Endothelial cell (in vitro differentiated cells): ENCODE measurements at regions not wholly inside any gene's neighbourhood (a gene's known extent, or its start where the extent isn't known, plus 50 kb on each side); places are given as distances from the start of the nearest gene placed in this dataset.

Experiments used
- DNase-seq: peaks from one replicate; pipeline ENCODE4 v3.0.0; 2021; ENCODE audit warnings: low spot score
- H3K27ac Mint-ChIP-seq: one replicate; pipeline ENCODE4 v1.8.0; 2021; ENCODE audit warnings: mixed read lengths, inconsistent platforms; ENCODE audit not compliant: unreplicated experiment
- H3K27me3 Mint-ChIP-seq: one replicate; pipeline ENCODE4 v1.8.0; 2021; ENCODE audit warnings: mild to moderate bottlenecking, moderate library complexity, mixed read lengths, inconsistent platforms; ENCODE audit not compliant: unreplicated experiment
- H3K36me3 Mint-ChIP-seq: one replicate; pipeline ENCODE4 v1.8.0; 2021; ENCODE audit warnings: mild to moderate bottlenecking, low read depth, mixed read lengths, inconsistent platforms; ENCODE audit not compliant: unreplicated experiment
- H3K4me1 Mint-ChIP-seq: one replicate; pipeline ENCODE4 v1.8.0; 2021; ENCODE audit warnings: mild to moderate bottlenecking, mixed read lengths, inconsistent platforms; ENCODE audit not compliant: unreplicated experiment
- H3K4me3 Mint-ChIP-seq: one replicate; pipeline ENCODE4 v1.8.0; 2021; ENCODE audit warnings: mild to moderate bottlenecking, mixed read lengths, inconsistent platforms; ENCODE audit not compliant: unreplicated experiment
- H3K9me3 Mint-ChIP-seq: one replicate; pipeline ENCODE4 v1.8.0; 2021; ENCODE audit warnings: mixed read lengths, inconsistent platforms; ENCODE audit not compliant: unreplicated experiment
- CTCF ChIP-seq: fragments of 200-600 bp; sonication (generic); IDR thresholded peaks from one replicate; pipeline ENCODE4 v1.5.0; 2021; ENCODE audit warnings: antibody characterized with exemption; ENCODE audit not compliant: unreplicated experiment

DNA sequence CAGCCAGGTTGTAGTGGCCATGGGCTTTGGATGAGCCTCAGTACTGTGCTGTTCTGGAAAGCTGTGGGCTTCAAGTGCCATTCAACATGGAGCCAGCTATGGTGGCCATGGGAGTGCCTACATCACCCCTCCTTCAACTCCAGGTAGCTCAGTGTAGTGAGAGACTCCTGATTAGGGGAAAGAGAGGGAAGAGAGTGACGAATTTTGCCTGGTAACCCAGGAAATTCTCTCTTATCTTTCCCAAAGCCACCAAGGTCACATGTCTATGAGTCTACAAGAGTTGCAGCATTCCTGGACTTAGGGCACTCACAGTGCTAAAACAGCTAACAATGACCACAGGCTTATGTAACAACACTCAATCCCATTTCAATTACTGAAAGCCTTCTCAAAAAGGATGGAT is 81.7 kb upstream of the SPTLC1 start:
- H3K4me3 Mint-ChIP-seq, result no peak overlapping the region
- H3K27ac Mint-ChIP-seq, result no peak overlapping the region
- no peaks in the 10 kb centered on the region for H3K36me3 Mint-ChIP-seq
- no peaks in the 10 kb centered on the region for H3K27me3 Mint-ChIP-seq
- DNase-seq, result no peak
- no peak for TF ChIP-seq CTCF
- H3K9me3 Mint-ChIP-seq, result no peaks in the 10 kb centered on the region
- no peaks in the 10 kb centered on the region for H3K4me1 Mint-ChIP-seq

DNA sequence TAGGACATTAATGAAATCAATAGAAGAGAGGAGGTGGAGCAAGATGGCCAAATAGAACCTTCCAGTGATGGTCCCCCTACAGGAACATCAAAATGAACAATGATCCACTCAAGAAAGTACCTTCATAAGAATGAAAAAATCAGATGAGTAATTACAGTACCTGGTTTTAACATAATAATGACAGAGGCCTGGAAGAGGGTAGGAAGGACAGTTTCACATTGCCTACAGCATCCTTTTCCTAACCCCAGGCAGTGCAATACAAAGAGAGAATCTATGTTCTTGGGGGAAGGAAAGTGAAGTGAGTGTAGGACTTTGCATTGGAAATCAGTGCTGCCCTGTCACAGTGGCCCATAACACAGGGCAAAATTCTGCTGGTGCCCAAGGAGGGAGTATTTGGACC is 81.2 kb upstream of the SPTLC1 start:
- H3K36me3 Mint-ChIP-seq, result no peaks in the 10 kb centered on the region
- no peaks in the 10 kb centered on the region for H3K27me3 Mint-ChIP-seq
- no peak overlapping the region for H3K27ac Mint-ChIP-seq
- TF ChIP-seq CTCF, result no peak
- no peak for DNase-seq
- no peak overlapping the region for H3K4me3 Mint-ChIP-seq
- no peaks in the 10 kb centered on the region for H3K4me1 Mint-ChIP-seq
- no peaks in the 10 kb centered on the region for H3K9me3 Mint-ChIP-seq

DNA sequence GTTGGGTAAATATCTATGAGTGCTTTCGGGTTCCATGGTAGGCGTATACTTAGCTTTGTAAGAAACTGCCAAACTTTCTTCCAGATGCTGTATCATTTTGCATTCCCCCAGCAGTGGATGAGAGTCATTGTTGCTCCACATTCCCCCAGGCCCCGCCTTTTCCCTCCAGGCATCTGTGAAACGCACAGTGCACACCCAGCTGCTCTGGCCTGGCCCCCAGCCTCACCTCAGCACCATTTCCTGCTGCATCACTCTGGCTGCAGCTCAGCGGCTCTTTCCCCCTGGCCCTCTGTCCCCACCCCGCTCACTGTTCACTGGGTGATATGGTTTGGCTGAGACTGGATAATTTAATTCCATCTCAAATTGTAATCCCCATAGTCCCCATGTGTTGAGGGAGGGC is 76.6 kb upstream of the SPTLC1 start:
- no peak for DNase-seq
- H3K27me3 Mint-ChIP-seq, result peaks cover 2% of the 10 kb centered on the region
- TF ChIP-seq CTCF, result no peak
- no peaks in the 10 kb centered on the region for H3K4me1 Mint-ChIP-seq
- H3K27ac Mint-ChIP-seq, result no peak overlapping the region
- no peaks in the 10 kb centered on the region for H3K9me3 Mint-ChIP-seq
- no peaks in the 10 kb centered on the region for H3K36me3 Mint-ChIP-seq
- no peak overlapping the region for H3K4me3 Mint-ChIP-seq

- H3K4me3 Mint-ChIP-seq, result no peak overlapping the region
- H3K27me3 Mint-ChIP-seq, result peaks cover 2% of the 10 kb centered on the region
- no peaks in the 10 kb centered on the region for H3K36me3 Mint-ChIP-seq
- no peaks in the 10 kb centered on the region for H3K4me1 Mint-ChIP-seq
- no peaks in the 10 kb centered on the region for H3K9me3 Mint-ChIP-seq
- TF ChIP-seq CTCF, result no peak
- DNase-seq, result no peak
- H3K27ac Mint-ChIP-seq, result no peak overlapping the region
These were observed 75.2 kb upstream of the SPTLC1 start for GRCh38 chr9:92190536-92190790.

- Mint-ChIP-seq H3K36me3 (no peaks in the 10 kb centered on the region), H3K9me3 (no peaks in the 10 kb centered on the region), H3K4me1 (no peaks in the 10 kb centered on the region), H3K27ac (no peak overlapping the region), H3K27me3 (peaks cover 2% of the 10 kb centered on the region), H3K4me3 (no peak overlapping the region)
- TF ChIP-seq CTCF, result no peak
- no peak for DNase-seq
These were observed 74.7 kb upstream of the SPTLC1 start for GRCh38 chr9:92189782-92190535.
